Activated T-cell treated with anti-CD3 and anti-CD28 coated beads, Interleukin-2, amount 50 U/mL, for 4 hours (primary cell): ENCODE measurements at regions not wholly inside any gene's neighbourhood (a gene's known extent, or its start where the extent isn't known, plus 50 kb on each side); places are given as distances from the start of the nearest gene placed in this dataset.
"Not testable (repeated sequence)": the region's sequence is repeated elsewhere in the genome, so short reads cannot be mapped to it uniquely, and the experiment has no call there.

ENCODE experiments used
- ATAC-seq, 2 donors: fragments of 200-7000 bp; cut with Tn5 transposase; one replicate each; pipeline ENCODE4 v1.10.0; 2021
- DNase-seq: peaks from one replicate; pipeline ENCODE4 v3.0.0-alpha.2; 2020
- H3K27me3 Mint-ChIP-seq: one replicate; pipeline ENCODE4 v1.8.0; 2021; ENCODE audit warnings: low read depth, mixed read lengths
- H3K36me3 Mint-ChIP-seq: one replicate; pipeline ENCODE4 v1.8.0; 2022; ENCODE audit warnings: mixed read lengths; ENCODE audit not compliant: insufficient read depth
- H3K4me1 Mint-ChIP-seq: one replicate; pipeline ENCODE4 v1.8.0; 2021; ENCODE audit warnings: low read depth, mixed read lengths
- H3K4me3 Mint-ChIP-seq: one replicate; pipeline ENCODE4 v1.8.0; 2021; ENCODE audit warnings: mild to moderate bottlenecking, moderate library complexity, mixed read lengths
- H3K9me3 Mint-ChIP-seq: one replicate; pipeline ENCODE4 v1.8.0; 2021; ENCODE audit warnings: mixed read lengths

GRCh38 chrX:25442499-25442898 lies 426.7 kb upstream of the ARX start:
- H3K36me3 Mint-ChIP-seq = no peaks in the 10 kb centered on the region
- no peaks in the 10 kb centered on the region for H3K4me1 Mint-ChIP-seq
- H3K9me3 Mint-ChIP-seq = no peaks in the 10 kb centered on the region

GRCh38 chrX:25433307-25433706 lies 417.5 kb upstream of the ARX start:
- H3K4me3 Mint-ChIP-seq = no peak overlapping the region
- H3K9me3 Mint-ChIP-seq = no peaks in the 10 kb centered on the region
- no peaks in the 10 kb centered on the region for H3K4me1 Mint-ChIP-seq
- no peaks in the 10 kb centered on the region for H3K36me3 Mint-ChIP-seq
- ATAC-seq (no peak), DNase-seq (no peak)
- H3K27me3 Mint-ChIP-seq = no peaks in the 10 kb centered on the region

More at GRCh38 chrX:25442499-25442898, 426.7 kb upstream of the ARX start:
- ATAC-seq = no peak
- DNase-seq = no peak
- no peak overlapping the region for H3K4me3 Mint-ChIP-seq
- no peaks in the 10 kb centered on the region for H3K27me3 Mint-ChIP-seq

GRCh38 chrX:25432396-25432795 lies 416.6 kb upstream of the ARX start:
- no peak for ATAC-seq
- DNase-seq = no peak
- Mint-ChIP-seq H3K9me3 (no peaks in the 10 kb centered on the region), H3K27me3 (no peaks in the 10 kb centered on the region), H3K4me3 (no peak overlapping the region), H3K4me1 (no peaks in the 10 kb centered on the region), H3K36me3 (no peaks in the 10 kb centered on the region)

GRCh38 chrX:25427873-25428555 lies 412.2 kb upstream of the ARX start:
- Mint-ChIP-seq H3K36me3 (no peaks in the 10 kb centered on the region), H3K9me3 (no peaks in the 10 kb centered on the region), H3K4me1 (no peaks in the 10 kb centered on the region), H3K4me3 (no peak overlapping the region), H3K27me3 (no peaks in the 10 kb centered on the region)
- DNase-seq = no peak
- ATAC-seq = no peak

GRCh38 chrX:25404163-25404562 lies 388.4 kb upstream of the ARX start:
- H3K4me3 Mint-ChIP-seq, H3K4me1 Mint-ChIP-seq, H3K9me3 Mint-ChIP-seq, DNase-seq, H3K36me3 Mint-ChIP-seq, ATAC-seq, H3K27me3 Mint-ChIP-seq: not testable (repeated sequence)

GRCh38 chrX:25389266-25389665 lies 373.5 kb upstream of the ARX start:
- Mint-ChIP-seq H3K9me3 (peaks cover 10% of the 10 kb centered on the region), H3K27me3 (no peaks in the 10 kb centered on the region), H3K36me3 (no peaks in the 10 kb centered on the region), H3K4me3 (no peak overlapping the region), H3K4me1 (no peaks in the 10 kb centered on the region)
- ATAC-seq (no peak), DNase-seq (no peak)

- DNase-seq = no peak
- Mint-ChIP-seq H3K27me3 (no peaks in the 10 kb centered on the region), H3K36me3 (no peaks in the 10 kb centered on the region), H3K9me3 (peaks cover 5% of the 10 kb centered on the region), H3K4me3 (no peak overlapping the region), H3K4me1 (no peaks in the 10 kb centered on the region)
- ATAC-seq = no peak
These were observed 367.4 kb upstream of the ARX start for GRCh38 chrX:25383196-25383595.

- no peak for DNase-seq
- Mint-ChIP-seq H3K4me3 (no peak overlapping the region), H3K36me3 (no peaks in the 10 kb centered on the region), H3K4me1 (no peaks in the 10 kb centered on the region), H3K27me3 (no peaks in the 10 kb centered on the region), H3K9me3 (peaks cover 9% of the 10 kb centered on the region)
- no peak for ATAC-seq
These were observed 340.7 kb upstream of the ARX start for GRCh38 chrX:25356456-25356855.

- ATAC-seq = no peak
- H3K36me3 Mint-ChIP-seq = no peaks in the 10 kb centered on the region
These were observed 328.6 kb upstream of the ARX start for GRCh38 chrX:25344161-25344936.

GRCh38 chrX:25343060-25343459 lies 327.3 kb upstream of the ARX start:
- Mint-ChIP-seq H3K36me3 (no peaks in the 10 kb centered on the region), H3K4me1 (no peaks in the 10 kb centered on the region), H3K4me3 (no peak overlapping the region), H3K9me3 (no peaks in the 10 kb centered on the region), H3K27me3 (no peaks in the 10 kb centered on the region)
- no peak for DNase-seq
- ATAC-seq = no peak

More at GRCh38 chrX:25344161-25344936, 328.6 kb upstream of the ARX start:
- H3K4me3 Mint-ChIP-seq = no peak overlapping the region
- H3K9me3 Mint-ChIP-seq = no peaks in the 10 kb centered on the region
- no peaks in the 10 kb centered on the region for H3K4me1 Mint-ChIP-seq
- no peaks in the 10 kb centered on the region for H3K27me3 Mint-ChIP-seq
- no peak for DNase-seq

- DNase-seq (no peak), ATAC-seq (no peak)
- no peaks in the 10 kb centered on the region for H3K27me3 Mint-ChIP-seq
- H3K36me3 Mint-ChIP-seq = no peaks in the 10 kb centered on the region
- no peaks in the 10 kb centered on the region for H3K4me1 Mint-ChIP-seq
- H3K9me3 Mint-ChIP-seq = no peaks in the 10 kb centered on the region
- no peak overlapping the region for H3K4me3 Mint-ChIP-seq
These were observed 322.1 kb upstream of the ARX start for GRCh38 chrX:25337841-25338240.

GRCh38 chrX:25300994-25301393 lies 285.2 kb upstream of the ARX start:
- H3K9me3 Mint-ChIP-seq = no peaks in the 10 kb centered on the region
- peaks cover 2% of the 10 kb centered on the region for H3K27me3 Mint-ChIP-seq
- ATAC-seq (no peak), DNase-seq (no peak)
- H3K36me3 Mint-ChIP-seq = no peaks in the 10 kb centered on the region
- H3K4me1 Mint-ChIP-seq = no peaks in the 10 kb centered on the region
- H3K4me3 Mint-ChIP-seq = no peak overlapping the region

GRCh38 chrX:25296850-25297249 lies 281.1 kb upstream of the ARX start:
- ATAC-seq (no peak), DNase-seq (no peak)
- Mint-ChIP-seq H3K36me3 (no peaks in the 10 kb centered on the region), H3K4me1 (no peaks in the 10 kb centered on the region), H3K4me3 (no peak overlapping the region), H3K9me3 (no peaks in the 10 kb centered on the region), H3K27me3 (peaks cover 2% of the 10 kb centered on the region)

- Mint-ChIP-seq H3K9me3 (no peaks in the 10 kb centered on the region), H3K4me1 (no peaks in the 10 kb centered on the region), H3K4me3 (no peak overlapping the region), H3K27me3 (peaks cover 2% of the 10 kb centered on the region), H3K36me3 (no peaks in the 10 kb centered on the region)
- no peak for ATAC-seq
- no peak for DNase-seq
These were observed 279.7 kb upstream of the ARX start for GRCh38 chrX:25295466-25295865.

GRCh38 chrX:25290132-25290531 lies 274.4 kb upstream of the ARX start:
- ATAC-seq = no peak
- no peak for DNase-seq
- no peaks in the 10 kb centered on the region for H3K36me3 Mint-ChIP-seq
- no peaks in the 10 kb centered on the region for H3K4me1 Mint-ChIP-seq
- H3K9me3 Mint-ChIP-seq = no peaks in the 10 kb centered on the region
- no peak overlapping the region for H3K4me3 Mint-ChIP-seq
- no peaks in the 10 kb centered on the region for H3K27me3 Mint-ChIP-seq
